ENCODE measurements at regions not wholly inside any gene's neighbourhood (a gene's known extent, or its start where the extent isn't known, plus 50 kb on each side); places are given as distances from the start of the nearest gene placed in this dataset.
"Not testable (repeated sequence)": the region's sequence is repeated elsewhere in the genome, so short reads cannot be mapped to it uniquely, and the experiment has no call there.

- H3K27ac ChIP-seq (ENCODE audit: low read depth in 2 of 2, low read length in 2 of 2), result no peak overlapping the region
- no peaks in the 10 kb centered on the region for H3K4me1 ChIP-seq (ENCODE audit: control insufficient read depth in 2 of 3, insufficient read depth in 2 of 3, low read depth in 1 of 3, low read length in 3 of 3)
- H3K9ac ChIP-seq (ENCODE audit: low read length in 3 of 3), result no peak overlapping the region
- intact Hi-C loops (cut with DNase I), result no loop called here
- DNase-seq, result no peak
- no peak overlapping the region for H3K4me3 ChIP-seq (ENCODE audit: low read length in 3 of 3)
- FAIRE-seq, result no peak
- H3K36me3 ChIP-seq (ENCODE audit: control insufficient read depth in 2 of 3, insufficient read depth in 3 of 3, low read length in 3 of 3), result no peaks in the 10 kb centered on the region
- H3K27me3 ChIP-seq (ENCODE audit: control insufficient read depth, insufficient read depth, low read length), result no peaks in the 10 kb centered on the region
- TF ChIP-seq CTCF (IDR thresholded peaks at IDR 0.05; ENCODE audit: borderline replicate concordance, extremely low read depth, insufficient read depth), result no peak
- H3K9me3 ChIP-seq (ENCODE audit: control insufficient read depth in 2 of 3, insufficient read depth in 1 of 3, low read length in 3 of 3), result no peaks in the 10 kb centered on the region
Measured at GRCh38 chr2:176910828-176911227, 301.8 kb upstream of the HNRNPA3 start.

- no peak for FAIRE-seq
- no peak for TF ChIP-seq CTCF (IDR thresholded peaks at IDR 0.05; ENCODE audit: borderline replicate concordance, extremely low read depth, insufficient read depth)
Measured at GRCh38 chr2:176913955-176914354, 298.6 kb upstream of the HNRNPA3 start.

GRCh38 chr2:176914371-176914770, 298.2 kb upstream of the HNRNPA3 start:
- no peaks in the 10 kb centered on the region for H3K4me1 ChIP-seq (ENCODE audit: control insufficient read depth in 2 of 3, insufficient read depth in 2 of 3, low read depth in 1 of 3, low read length in 3 of 3)
- H3K27ac ChIP-seq (ENCODE audit: low read depth in 2 of 2, low read length in 2 of 2), result no peak overlapping the region
- intact Hi-C loops (cut with DNase I), result no loop called here
- FAIRE-seq, result no peak
- TF ChIP-seq CTCF (IDR thresholded peaks at IDR 0.05; ENCODE audit: borderline replicate concordance, extremely low read depth, insufficient read depth), result no peak
- H3K9me3 ChIP-seq (ENCODE audit: control insufficient read depth in 2 of 3, insufficient read depth in 1 of 3, low read length in 3 of 3), result no peaks in the 10 kb centered on the region
- H3K4me3 ChIP-seq (ENCODE audit: low read length in 3 of 3), result no peak overlapping the region
- no peaks in the 10 kb centered on the region for H3K27me3 ChIP-seq (ENCODE audit: control insufficient read depth, insufficient read depth, low read length)
- H3K9ac ChIP-seq (ENCODE audit: low read length in 3 of 3), result no peak overlapping the region
- peak in 1 of 5 donors; percentile 4 for DNase-seq
- H3K36me3 ChIP-seq (ENCODE audit: control insufficient read depth in 2 of 3, insufficient read depth in 3 of 3, low read length in 3 of 3), result no peaks in the 10 kb centered on the region

More at GRCh38 chr2:176913955-176914354, 298.6 kb upstream of the HNRNPA3 start:
- Histone ChIP-seq H3K4me3 (ENCODE audit: low read length in 3 of 3) (no peak overlapping the region), H3K27ac (ENCODE audit: low read depth in 2 of 2, low read length in 2 of 2) (no peak overlapping the region), H3K27me3 (ENCODE audit: control insufficient read depth, insufficient read depth, low read length) (no peaks in the 10 kb centered on the region), H3K36me3 (ENCODE audit: control insufficient read depth in 2 of 3, insufficient read depth in 3 of 3, low read length in 3 of 3) (no peaks in the 10 kb centered on the region), H3K9ac (ENCODE audit: low read length in 3 of 3) (no peak overlapping the region), H3K4me1 (ENCODE audit: control insufficient read depth in 2 of 3, insufficient read depth in 2 of 3, low read depth in 1 of 3, low read length in 3 of 3) (no peaks in the 10 kb centered on the region), H3K9me3 (ENCODE audit: control insufficient read depth in 2 of 3, insufficient read depth in 1 of 3, low read length in 3 of 3) (no peaks in the 10 kb centered on the region)
- DNase-seq, result no peak
- intact Hi-C loops (cut with DNase I), result no loop called here

- DNase-seq; H3K4me3 ChIP-seq (ENCODE audit: low read length in 3 of 3); H3K9me3 ChIP-seq (ENCODE audit: control insufficient read depth in 2 of 3, insufficient read depth in 1 of 3, low read length in 3 of 3); H3K36me3 ChIP-seq (ENCODE audit: control insufficient read depth in 2 of 3, insufficient read depth in 3 of 3, low read length in 3 of 3); H3K27me3 ChIP-seq (ENCODE audit: control insufficient read depth, insufficient read depth, low read length); H3K9ac ChIP-seq (ENCODE audit: low read length in 3 of 3); intact Hi-C loops (cut with DNase I); FAIRE-seq; H3K4me1 ChIP-seq (ENCODE audit: control insufficient read depth in 2 of 3, insufficient read depth in 2 of 3, low read depth in 1 of 3, low read length in 3 of 3); H3K27ac ChIP-seq (ENCODE audit: low read depth in 2 of 2, low read length in 2 of 2): not testable (repeated sequence)
Measured at GRCh38 chr2:176922545-176922944, 290.0 kb upstream of the HNRNPA3 start.
